EH (cell line): ENCODE measurements at regions not wholly inside any gene's neighbourhood (a gene's known extent, or its start where the extent isn't known, plus 50 kb on each side); places are given as distances from the start of the nearest gene placed in this dataset.

ENCODE experiments used
- DNase-seq: peaks from one replicate; pipeline ENCODE4 v3.0.0-alpha.2; 2015; ENCODE audit warnings: low read depth

- no peak for DNase-seq
These were observed 239.7 kb upstream of the KLF3 start for GRCh38 chr4:38424151-38424871.

- no peak for DNase-seq
These were observed 237.5 kb upstream of the KLF3 start for GRCh38 chr4:38426532-38426931.

- DNase-seq: no peak
These were observed 233.2 kb upstream of the KLF3 start for GRCh38 chr4:38430841-38431240.

- no peak for DNase-seq
These were observed 221.8 kb upstream of the KLF3 start for GRCh38 chr4:38442073-38442788.

DNA sequence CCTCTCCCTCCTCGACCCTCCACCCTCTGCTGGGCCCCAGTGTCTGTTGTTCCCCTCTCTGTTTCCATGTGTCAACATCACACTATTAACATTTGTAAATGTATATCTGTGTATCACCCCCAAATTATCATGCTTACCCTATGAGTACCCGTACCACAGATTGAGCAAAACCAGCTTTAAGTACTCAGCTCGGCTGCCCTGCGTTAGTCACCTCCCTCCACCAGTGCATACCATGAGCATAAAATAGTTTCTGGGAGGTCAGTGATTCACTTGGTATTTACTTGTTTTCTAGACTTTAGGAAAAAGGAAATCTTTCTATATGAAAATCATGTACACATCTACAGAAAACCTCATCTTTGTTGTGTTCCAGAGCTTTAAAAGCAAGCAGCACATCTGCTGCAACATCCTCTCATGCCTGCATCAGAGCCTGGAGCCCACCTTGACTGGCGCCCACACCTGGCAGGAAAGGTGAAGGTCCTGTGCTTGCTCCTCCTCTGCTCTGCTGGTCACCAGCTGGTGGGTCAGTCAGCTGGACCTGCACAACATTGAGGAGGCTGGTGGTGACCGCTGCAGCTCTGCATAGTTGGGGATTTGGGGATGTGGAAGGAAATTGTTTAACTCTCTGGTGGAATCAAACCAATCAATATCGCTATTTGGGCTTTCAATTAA is 214.4 kb upstream of the KLF3 start:
- peak; percentile 25 for DNase-seq

GRCh38 chr4:38452009-38452408 is 212.0 kb upstream of the KLF3 start:
- no peak for DNase-seq

- DNase-seq: no peak
These were observed 211.5 kb upstream of the KLF3 start for GRCh38 chr4:38452542-38452941.

- no peak for DNase-seq
These were observed 210.6 kb upstream of the KLF3 start for GRCh38 chr4:38453253-38453881.

DNA sequence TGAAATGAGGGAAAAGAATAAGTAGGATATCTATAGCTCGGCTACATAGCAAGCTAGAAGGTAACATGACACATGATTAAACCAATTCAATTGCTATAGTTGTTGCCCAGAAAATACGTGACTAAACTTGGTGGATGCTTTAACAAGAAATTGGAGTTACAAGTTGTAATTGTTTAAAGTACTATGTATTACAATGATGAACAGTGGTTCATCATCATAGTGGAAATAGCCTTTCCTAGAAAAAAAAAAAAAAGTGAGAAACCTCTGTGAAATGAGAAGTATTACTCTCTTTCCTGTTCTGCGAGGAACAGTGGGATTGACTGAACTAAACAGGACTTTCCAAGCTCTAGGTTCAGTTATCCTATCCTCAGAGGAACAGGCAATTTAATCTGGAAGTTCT is 209.7 kb upstream of the KLF3 start:
- DNase-seq: no peak

- no peak for DNase-seq
These were observed 208.7 kb upstream of the KLF3 start for GRCh38 chr4:38455092-38455862.

- DNase-seq: no peak
These were observed 207.9 kb upstream of the KLF3 start for GRCh38 chr4:38456096-38456495.

- peak; percentile 15 for DNase-seq
These were observed 202.7 kb upstream of the KLF3 start for GRCh38 chr4:38461342-38461741.

- DNase-seq: no peak
These were observed 201.5 kb upstream of the KLF3 start for GRCh38 chr4:38462367-38463055.

DNA sequence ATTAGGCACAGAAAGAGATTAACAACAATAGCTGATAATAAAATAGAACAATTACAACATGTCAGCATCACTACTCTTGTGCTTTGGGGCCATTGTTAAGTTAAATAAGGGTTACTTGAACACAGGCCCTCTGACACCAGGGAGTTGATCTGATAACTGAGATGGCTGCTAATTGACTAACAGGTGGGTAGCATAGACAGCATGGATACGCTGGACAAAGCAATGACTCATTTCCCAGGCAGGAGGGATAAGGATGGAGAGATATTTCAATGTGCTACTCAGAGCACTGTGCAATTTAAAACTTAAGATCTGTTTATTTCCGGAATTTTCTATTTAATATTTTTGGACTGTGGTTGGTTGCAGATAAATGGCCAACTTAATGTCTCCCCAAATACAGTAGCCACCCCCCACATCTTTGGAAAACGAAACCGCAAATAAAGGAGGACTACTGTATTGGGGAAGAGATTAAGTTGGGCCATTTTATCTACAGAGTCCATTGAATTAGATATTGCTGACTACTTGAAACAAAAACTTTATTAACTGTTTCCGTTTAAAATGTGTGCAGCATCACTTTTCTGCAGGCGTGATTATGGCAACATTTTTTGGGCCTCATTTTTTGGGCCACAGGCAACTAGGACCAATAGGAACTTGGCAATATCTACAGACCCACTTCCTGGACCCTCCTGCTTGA is 200.6 kb upstream of the KLF3 start:
- no peak for DNase-seq

- DNase-seq: no peak
These were observed 199.7 kb upstream of the KLF3 start for GRCh38 chr4:38464328-38464727.

GRCh38 chr4:38466401-38466800 is 197.6 kb upstream of the KLF3 start:
- DNase-seq: no peak

DNA sequence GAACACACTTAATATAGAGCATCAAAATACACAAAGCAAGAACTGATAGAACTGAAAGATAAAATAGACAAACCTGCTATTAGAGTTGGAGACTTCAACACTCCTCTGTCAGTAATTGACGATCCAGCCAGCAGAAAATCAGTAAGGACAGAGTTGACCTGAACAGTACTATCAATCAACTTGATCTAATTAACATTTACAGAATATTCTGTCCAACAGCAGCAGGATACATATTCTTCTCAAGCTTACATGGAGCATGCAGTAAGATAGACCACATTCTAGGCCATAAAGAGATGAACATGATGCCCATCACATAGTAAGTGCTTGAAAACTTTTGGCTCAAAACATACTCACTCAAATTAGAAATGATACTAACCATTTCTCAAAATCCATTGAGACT is 196.7 kb upstream of the KLF3 start:
- DNase-seq: no peak

DNA sequence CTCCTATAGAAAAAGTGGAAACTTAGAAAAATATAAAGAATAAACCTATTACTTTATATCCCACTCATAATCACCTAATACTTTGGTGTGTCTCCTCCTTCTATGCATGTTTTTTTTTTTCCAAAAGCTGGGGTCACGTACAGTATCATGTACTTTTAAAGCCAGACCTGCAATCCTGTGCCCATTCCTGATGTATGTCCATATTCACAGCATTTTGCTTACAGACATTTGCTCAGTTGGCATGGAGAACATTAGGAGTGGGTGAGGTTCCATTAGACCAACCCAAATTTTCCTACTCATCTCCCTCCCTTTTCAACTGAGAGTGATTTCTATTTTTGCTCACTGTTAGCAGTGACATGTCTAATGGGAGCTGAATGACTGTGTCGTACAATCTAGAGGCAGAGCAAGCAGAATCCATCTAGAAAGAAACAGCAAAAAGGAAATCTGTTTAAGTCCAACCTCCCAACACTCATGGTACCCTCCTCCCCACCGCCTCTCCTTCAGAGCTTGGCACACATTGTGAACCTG is 195.6 kb upstream of the KLF3 start:
- no peak for DNase-seq

- DNase-seq: no peak
These were observed 194.6 kb upstream of the KLF3 start for GRCh38 chr4:38469410-38469809.

GRCh38 chr4:38470735-38471262 is 193.2 kb upstream of the KLF3 start:
- no peak for DNase-seq
